GM12891 (cell line): ENCODE measurements at regions not wholly inside any gene's neighbourhood (a gene's known extent, or its start where the extent isn't known, plus 50 kb on each side); places are given as distances from the start of the nearest gene placed in this dataset.

Experiments used
- POLR2A ChIP-seq: IDR thresholded peaks from 2 replicates; pipeline ENCODE4 v1.6.1; 2011; ENCODE audit warnings: low read depth, low read length, control low read depth
- POLR2AphosphoS5 ChIP-seq: IDR thresholded peaks from 2 replicates; pipeline ENCODE4 v1.6.1; 2011; ENCODE audit warnings: low read depth, low read length, control low read depth
- POU2F2 ChIP-seq: IDR thresholded peaks from 2 replicates; pipeline ENCODE4 v1.6.1; 2011; ENCODE audit warnings: low read depth, mild to moderate bottlenecking, control low read depth, low read length, moderate library complexity

DNA sequence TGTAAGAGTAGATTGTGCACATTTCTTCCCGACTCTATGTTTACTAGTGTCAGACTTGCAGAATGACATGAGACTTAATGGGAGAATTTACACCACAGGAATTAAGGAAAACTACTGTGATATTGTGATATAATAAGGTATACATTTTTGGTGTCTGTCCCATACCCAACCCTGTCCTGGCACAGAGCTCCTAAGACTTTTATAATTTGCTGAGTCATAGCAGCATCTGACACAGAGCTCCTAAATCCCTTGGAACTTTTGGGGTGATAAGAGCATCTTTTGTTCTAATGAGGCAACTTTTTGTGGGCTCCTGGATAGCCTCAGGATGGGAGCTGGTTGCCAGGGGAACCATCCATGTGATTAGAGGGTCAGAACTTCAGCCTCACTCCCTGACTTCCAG, 1607.0 kb downstream of the RPA4 start:
- TF ChIP-seq POLR2A (no peak), POLR2AphosphoS5 (no peak), POU2F2 (no peak)
